Hematopoietic multipotent progenitor cell treated with erythropoietin and hydrocortisone succinate and interleukin-3 and kit ligand, for 15 days (in vitro differentiated cells): ENCODE measurements at regions not wholly inside any gene's neighbourhood (a gene's known extent, or its start where the extent isn't known, plus 50 kb on each side); places are given as distances from the start of the nearest gene placed in this dataset.

Experiments used
- DNase-seq: peaks from one replicate; pipeline ENCODE4 v3.0.0-alpha.2; 2015; ENCODE audit warnings: low spot score

DNA sequence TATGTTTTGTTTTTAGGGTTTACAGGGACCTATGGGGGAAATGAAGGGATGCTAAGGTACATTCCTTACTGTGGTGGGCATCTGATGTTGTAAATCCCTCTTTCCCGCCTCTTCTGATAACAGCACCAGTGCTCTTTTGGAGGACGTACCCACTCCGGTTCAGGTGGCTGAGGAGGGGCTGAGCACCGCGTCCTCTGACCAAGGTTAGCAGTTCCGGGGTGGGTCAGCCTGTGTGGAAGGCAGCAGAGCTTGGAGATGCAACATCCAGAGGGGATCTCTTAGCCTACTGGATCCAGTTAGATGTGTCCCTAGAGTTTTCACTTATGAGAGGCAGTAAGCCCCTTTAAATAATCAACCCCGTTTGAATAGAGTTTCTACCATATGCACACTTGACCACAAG is 135.3 kb upstream of the KCNG1 start:
- no peak for DNase-seq

DNA sequence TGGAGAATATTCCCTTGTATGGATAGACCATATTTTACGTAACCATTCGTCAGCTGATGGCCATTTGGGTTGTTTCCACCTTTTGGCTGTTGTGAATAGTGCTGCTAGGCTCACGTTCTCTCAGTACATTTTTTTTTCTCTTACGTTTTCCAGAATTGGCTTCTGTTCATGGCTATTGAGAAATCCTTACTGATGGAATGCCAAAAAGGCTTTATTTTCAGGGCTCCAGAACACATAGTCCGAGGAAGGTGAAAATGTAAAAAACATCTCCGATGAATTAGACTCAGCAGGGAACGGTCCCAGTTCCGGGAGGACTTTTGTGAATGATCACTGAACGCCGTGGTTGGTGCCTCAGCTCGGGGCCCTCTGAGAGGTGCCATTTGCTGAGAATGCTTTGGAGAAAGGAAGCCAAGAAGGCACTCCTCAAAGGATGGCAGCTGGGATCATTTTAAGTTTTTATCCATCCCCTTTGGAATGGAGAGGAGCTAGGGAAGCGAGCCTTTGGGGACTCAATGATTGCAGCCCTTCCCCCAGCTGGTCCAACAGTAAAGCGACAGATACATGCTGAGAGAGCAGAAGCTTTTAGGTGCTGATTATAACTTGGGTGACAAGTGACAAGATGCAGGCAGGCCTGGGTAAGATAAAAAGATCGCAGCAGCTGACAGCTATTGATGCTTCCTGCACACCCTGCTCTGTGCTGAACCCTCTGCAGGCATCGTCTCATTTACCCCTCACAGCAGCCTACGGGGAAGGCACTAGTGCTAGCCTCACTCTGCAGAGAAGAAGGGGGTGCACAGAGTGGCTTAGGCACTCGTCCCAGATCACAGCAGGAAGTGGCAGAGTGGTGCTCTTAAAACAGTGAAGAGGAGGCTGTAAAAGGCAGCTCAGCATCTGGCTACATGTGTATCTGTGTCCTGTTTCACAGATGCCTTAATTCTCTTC is 133.4 kb upstream of the KCNG1 start:
- DNase-seq: no peak

DNA sequence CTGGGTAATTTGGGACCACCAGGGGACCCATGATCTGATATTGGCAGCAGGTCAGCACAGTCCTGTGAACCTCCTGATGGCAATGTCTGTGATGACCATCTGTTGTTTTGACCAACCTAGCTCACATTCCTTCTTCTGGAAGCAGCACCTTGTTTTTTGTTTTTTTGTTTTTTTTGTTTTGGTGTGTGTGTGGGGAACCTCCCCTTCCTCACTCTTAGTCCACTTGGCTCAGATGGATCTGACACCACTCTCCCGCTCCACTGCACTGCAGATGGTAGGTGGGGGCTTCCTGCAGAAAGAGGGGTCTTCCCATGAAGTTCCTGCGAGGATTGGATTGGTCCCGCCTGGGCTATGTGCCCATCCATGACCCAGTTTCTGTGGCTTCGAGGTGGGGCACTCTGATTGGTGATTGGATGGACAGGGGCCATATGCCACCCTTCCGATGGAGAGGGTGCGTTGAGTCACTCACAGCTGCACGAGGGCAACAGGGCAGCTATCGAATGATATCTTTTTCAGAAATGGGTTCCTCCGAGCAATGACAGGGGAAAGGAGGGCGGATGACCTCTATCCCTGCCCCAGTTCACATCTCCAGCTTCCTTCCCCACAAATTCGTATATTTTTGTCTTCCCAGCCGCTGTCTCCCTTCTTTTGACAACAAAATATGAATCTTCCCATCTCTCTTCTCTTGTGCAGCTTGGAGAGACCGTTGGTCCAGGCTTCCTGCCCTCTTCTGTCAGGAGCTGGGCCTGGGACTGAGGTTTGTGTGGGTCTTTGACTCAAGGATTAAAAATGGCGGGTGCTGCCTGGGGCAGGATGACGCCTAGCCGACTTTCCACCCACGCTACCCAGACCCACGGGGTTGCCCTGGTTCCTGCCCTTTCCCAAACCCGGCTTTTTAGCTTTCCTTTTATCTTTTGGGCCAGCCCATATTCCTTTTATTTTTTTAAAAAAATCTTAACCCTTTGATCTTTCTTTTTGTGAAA is 132.1 kb upstream of the KCNG1 start:
- no peak for DNase-seq

DNA sequence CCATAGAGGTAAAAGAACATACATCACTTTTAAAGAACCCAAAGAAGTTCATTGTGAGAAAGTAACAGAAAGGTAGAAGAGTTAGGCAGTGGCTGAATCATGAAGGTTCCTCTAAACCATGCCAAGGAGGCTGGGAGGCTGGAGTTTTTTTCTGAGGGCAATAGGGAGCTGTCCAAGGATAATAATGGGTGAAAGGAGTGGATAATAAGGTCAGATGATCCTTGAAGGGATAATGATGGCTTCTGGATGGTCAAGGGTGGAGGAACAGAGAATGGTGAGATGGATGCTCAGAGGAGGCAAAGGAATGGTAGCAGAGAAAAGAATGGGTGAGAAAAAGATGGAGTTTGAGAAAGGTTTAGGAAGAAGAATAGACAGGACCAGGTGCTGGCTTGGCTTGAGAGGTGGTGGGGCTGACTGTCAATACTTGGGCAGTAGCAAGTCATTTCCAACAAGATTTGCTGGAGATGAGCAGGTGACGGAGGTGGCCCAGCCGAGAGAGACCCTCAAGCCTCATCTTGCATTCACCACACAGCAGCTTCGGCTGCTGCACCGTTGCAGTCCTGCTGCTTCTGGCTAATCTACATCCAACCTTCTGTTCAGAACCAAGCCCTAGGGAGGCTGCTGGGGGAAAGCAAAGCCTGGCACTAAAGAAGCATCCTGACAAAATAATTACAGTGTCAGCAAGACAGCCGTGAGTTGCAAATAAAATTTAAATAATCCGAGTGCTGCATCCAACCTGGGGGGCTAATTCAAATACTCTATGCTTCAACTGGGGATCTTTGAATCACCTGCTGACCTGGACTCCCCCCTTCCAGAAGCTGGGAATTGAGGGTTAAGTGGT is 131.2 kb upstream of the KCNG1 start:
- no peak for DNase-seq

DNA sequence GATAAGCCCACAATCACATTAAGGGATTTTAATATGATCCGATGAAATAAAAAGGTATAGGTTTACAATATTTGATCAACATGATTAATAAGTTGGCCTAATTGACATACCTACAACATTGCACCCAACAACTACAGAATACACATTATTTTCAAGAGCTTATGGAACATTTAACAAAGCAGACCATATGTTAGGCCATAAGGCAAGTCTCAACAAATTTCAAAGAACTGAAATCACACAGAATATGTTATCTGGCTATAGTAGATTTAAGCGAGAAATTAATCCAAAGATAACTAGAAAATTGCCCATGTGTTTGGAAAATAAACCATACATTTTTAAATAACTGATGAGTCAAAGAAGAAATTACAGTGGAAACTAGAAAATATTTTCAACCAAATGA is 126.0 kb upstream of the KCNG1 start:
- no peak for DNase-seq

DNA sequence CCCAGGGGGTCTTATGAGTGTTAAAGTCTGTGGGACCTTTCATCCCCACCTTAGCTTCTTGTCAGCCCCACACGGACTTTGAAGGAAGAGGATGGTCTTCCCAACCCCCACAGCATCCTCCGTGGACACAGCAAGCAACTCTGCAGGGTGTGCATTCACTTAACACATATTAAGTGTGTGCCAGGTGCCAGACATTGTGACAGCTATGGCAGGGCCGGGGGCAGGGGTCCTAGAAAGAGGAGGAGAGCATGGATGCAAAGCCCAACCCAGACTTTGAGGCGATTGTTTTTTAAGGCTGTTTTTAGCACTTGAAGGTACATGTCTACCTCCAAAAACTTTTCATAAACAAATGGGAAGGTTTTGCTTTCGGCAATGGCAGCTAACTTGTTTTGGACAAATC is 121.6 kb upstream of the KCNG1 start:
- DNase-seq: no peak

DNA sequence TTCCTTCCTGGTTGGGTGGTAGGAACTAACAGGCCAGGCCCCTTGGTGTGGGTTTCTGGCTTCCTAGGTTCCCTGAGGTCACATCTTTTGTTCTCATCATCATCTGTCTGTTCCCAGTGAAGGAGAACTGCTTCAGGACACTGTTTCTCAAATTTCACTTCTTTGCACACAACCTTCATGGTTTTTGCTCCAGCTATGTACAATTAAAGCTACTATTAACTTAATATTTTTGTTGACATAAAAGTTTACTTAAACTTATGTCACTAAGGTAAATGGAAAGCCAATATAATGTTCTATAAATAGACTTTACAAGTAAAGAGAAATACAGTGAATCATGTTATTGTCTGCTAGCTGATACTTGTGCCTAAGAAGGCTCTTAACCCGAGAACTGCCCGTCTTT is 120.7 kb upstream of the KCNG1 start:
- DNase-seq: no peak

DNA sequence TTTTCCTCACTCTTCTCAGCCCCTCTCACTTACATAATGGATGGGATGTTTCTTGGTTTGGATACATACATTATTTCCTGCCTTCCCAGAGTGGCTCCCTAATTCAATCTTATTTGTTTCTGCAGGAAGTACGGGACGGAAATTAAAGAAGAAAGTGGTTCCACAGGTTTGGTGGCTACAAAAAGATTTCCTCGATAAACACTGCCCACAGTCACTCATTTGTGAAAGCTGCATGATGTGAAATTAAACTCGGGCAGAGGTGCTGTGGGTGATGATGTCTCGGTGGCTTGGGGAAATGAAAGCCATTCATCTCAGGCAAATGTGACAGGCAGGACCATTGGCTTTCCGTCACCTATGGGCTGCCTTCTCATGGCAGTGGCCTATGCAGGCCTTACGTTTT is 119.5 kb upstream of the KCNG1 start:
- no peak for DNase-seq

DNA sequence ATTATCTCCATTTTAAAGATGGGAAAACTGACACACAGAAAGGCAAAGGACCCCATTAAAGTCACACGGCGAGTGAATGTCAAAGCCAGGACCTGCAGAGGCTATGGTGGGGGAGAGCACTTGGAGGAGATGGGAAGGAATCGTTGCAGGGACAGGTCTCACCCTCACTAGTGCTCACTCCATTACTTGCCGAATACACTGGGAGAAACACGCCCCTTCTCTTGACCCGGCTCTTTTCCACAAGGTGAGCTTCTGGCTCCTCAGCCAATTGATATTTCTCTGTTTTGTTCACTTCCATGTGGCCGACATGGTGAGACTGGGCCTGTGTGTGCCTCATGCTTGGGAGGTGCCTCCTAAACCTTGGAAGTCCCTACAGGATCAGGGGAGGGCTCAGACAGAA is 117.8 kb upstream of the KCNG1 start:
- no peak for DNase-seq

DNA sequence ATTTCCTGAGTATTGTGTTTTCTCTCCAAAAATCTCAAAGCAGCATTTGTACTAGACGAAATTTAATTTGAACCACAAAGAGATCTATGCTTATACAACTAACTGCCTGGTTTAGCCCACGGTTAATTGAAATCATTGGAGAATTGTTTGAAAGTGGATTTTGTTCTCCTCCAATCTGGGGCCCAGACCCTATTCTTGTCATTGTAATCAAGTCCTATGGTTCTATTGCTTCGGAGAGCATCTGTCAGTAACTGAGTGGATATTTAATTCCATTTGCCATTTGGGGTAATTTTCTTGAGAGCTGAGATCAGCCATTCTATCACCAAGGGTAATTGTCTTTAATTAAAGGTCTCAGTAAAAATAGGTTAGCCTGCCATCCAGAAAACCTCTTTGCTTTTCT is 117.0 kb upstream of the KCNG1 start:
- no peak for DNase-seq

DNA sequence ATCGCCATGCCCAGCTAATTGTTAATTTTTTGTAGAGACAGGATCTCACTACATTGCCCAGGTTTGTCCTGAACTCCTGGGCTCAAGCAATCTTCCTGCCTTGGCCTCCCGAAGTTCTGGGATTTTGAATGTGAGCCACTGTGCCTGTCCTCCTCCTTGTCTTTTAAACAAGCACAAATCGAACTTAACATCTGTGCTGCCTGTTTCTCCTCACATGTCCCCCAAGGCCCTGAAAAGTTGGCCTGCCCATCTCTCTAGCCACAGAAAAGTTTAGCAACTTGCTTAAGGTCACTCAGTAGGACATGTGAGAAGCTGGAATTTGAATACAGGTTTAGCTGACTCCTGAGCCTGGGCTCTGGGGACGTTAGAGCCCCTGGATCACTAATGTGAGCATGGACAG is 115.7 kb upstream of the KCNG1 start:
- DNase-seq: no peak

DNA sequence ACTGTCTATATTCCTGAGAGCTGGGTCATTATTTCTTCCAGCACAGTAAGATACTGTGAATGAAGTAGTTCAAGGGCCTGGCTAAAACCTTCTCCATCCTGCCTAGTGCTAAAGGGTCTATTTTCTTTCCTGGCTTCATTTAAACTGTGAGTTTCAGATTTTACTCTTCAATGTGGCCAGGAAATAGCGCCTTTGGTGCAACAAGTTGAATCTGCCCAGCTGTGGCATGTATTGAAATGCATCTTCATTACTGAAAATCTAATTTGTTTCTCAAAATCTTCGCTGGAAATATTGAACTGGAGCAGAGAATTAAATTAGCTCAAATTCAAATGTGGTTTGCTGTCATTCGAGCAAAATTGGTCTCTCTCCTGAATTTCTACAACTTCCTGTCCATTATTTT is 114.6 kb upstream of the KCNG1 start:
- DNase-seq: no peak

DNA sequence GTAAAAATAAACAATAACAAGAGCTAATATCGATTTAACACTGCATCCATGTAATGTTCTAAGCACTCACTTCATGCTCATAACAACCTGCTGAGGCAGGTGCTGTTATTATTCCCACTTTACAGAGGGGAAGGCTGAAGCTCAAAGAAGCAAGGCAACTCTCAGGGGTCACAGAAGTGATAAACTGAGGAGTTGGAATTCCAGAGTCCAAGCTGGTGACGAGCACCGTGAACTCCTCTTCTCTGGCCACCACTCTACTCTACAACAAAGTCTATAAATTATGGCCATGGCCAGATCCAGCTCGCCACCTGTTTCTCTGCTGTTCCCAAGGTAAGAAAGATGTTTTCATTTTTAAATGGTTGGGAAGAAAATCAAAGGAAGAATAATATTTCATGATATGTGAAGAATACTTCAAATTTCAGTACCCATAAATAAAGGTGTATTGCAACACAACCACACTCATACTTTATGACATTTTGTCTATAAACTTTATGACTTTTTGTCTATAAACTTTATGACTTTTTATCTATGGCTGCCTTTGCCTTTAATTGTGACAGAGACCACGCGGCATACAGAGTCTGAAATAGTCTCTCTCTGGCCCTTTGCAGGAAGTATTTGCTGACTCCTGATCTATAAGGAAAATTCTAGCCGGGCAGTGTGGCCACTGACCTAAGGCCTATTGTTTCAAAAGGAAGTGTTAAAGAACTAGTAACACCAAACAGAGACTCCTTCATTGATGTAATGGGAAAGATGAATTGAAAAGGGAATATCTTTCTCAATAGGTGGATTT is 113.2 kb upstream of the KCNG1 start:
- DNase-seq: no peak

DNA sequence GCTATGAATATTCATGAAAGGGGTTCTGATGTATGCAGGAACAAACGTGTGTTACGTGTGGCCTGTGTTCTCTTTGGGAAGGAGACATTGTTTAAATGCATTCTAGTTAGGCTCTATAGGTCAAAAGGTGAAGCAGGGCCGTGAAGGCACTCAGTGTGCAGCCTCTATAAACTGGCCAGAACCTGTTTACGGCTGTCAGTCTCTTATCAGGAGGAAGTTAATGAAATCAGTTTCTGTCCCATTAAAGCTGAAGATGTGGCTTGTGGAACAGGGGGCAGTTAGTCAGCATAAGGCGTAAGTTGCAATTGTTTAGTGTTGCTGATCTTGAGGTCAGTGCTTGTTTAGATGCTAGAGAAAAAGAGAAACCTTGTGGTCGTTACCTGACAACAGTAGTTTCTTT is 111.5 kb upstream of the KCNG1 start:
- no peak for DNase-seq

DNA sequence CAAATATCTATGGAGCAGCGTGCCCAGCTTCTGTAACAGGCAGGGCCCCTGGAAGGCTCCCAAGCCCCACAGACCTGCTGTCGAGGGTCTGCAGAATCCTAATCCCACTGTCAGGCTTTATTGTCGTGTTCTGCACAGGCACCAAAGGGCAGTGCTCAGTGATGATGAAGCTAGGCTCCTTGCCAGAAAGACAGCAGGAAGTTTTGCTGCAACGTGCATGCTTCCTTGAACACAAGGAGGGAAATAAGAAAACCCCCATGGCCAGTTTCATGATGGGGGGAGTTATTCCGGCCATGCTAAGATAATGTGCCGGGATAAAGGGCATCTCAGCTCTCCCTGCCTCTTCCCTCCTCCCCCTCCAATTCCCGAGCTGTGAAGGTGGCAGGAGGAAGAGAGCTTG is 109.4 kb upstream of the KCNG1 start:
- DNase-seq: no peak

DNA sequence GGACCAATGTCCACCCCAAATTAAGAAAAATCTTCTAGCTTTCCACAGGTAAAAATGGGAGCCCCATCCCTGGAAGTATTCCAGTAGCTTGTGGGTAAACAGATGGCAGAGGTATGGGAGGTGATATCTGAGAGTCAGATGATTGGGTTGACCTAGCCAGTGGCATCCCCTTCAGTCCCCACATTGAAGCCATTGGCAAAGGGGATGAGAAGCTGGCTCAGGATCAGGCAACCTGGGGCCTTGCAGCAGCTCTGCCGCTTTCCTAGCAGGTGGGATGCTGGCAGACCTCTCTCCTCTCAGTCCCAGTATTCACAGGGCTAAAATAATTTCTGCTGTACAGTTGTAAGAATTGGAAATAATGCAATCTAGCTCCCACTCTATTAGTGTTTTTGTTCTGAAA is 108.9 kb upstream of the KCNG1 start:
- DNase-seq: no peak

DNA sequence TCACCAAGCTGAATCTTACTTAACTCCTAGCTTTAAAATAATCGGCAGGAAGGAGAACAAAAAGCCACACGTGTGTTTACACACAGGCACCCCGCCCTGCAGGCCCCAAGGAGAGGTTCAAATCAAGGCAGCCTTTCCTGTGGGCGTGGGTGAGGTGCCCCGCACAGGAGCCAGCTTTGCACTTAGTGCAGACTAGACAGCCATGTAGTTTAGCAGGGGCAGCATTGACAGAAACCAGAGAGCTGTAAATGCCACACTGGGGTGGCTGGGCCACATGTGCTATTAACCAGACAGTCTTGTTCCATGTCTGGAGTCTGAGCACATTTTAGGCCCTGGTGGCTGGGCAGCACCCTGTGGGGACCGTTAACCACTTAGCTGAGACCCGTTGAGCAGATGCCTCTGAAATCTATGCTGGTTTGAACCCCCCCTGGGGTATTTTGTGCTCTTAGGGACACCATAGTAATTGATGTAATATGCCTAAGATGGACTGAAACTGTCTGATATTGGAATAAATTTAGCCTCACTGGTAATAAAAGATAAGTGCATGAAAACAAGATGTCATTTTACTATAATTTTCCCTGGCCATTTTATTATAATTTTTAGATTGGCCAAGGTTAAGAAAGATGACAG is 106.4 kb upstream of the KCNG1 start:
- no peak for DNase-seq

DNA sequence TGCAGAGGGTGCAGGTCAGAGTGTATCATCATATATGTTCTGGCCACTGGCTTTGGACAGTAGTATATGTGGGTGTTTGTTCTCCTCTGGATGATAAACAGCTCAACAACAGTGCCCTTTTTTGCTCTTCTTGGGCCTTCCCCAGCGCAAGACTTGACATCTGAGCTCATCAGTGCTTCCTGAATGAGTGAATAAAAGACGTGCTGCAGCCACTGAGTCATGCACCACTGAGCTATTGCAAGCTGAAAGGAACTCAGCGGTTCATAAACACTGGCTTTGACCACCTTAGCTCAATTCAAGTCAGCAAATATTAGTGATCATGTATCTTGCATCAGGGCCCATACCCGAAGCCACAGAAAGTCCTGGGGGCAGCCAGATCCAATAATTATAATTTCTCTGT is 105.3 kb upstream of the KCNG1 start:
- no peak for DNase-seq

DNA sequence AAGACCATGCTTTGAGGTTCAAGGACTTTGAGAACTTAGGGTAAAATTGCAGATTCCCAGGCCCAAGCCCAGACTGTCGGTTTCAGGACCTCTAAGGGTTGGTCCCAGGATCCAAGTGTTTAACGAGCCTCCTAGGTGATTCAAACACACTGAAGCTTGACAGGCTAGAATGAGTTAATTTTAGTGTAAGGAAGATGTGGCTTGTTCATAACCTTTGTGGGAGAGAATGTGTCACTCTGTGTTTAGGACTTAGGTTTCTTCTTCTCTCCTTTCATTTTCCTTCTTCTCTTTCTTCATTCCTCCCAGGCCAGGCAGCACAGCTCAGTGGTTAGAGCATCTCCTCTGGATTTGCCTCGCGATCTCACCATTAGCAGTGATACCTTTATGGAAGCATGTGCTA is 104.8 kb upstream of the KCNG1 start:
- DNase-seq: no peak

DNA sequence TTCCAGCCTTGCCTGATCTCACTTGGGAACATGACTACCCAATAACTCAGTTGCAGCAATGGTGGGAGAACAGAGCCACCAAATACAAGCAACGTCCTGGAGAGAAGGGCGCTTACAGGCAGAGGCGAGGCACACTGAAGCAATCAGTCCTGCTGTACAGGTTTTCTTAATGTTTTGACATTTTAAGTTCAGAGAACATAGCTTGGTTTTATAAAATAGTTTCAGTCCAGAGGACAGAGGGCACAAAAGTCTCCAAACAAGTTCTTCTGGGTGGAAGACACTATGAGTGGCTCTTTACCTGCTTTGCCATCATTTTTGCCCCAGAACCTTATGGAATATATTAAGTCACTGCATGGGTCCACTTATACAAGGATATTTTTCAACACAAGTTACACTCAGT is 103.4 kb upstream of the KCNG1 start:
- no peak for DNase-seq

DNA sequence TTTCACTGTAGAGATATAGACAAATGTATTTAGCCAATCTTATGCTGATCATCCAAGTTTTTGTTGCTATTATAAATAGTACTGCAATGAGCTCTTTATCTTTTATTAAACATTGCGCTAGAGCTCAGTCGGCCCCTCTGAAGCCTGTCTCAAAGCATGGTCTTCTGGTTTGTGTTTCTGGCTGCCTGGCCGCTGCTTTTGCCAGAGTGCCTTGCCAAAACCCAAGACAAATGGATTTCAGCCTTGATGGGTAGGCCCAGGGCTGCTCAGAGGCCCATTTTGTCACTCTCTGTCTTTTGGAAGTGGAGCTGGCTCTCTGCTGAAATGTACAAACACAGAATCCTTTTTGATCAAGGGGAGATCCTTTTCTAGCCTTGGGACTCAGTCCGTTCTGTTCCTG is 102.9 kb upstream of the KCNG1 start:
- no peak for DNase-seq
